ENCODE measurements at regions not wholly inside any gene's neighbourhood (a gene's known extent, or its start where the extent isn't known, plus 50 kb on each side); places are given as distances from the start of the nearest gene placed in this dataset.

DNA sequence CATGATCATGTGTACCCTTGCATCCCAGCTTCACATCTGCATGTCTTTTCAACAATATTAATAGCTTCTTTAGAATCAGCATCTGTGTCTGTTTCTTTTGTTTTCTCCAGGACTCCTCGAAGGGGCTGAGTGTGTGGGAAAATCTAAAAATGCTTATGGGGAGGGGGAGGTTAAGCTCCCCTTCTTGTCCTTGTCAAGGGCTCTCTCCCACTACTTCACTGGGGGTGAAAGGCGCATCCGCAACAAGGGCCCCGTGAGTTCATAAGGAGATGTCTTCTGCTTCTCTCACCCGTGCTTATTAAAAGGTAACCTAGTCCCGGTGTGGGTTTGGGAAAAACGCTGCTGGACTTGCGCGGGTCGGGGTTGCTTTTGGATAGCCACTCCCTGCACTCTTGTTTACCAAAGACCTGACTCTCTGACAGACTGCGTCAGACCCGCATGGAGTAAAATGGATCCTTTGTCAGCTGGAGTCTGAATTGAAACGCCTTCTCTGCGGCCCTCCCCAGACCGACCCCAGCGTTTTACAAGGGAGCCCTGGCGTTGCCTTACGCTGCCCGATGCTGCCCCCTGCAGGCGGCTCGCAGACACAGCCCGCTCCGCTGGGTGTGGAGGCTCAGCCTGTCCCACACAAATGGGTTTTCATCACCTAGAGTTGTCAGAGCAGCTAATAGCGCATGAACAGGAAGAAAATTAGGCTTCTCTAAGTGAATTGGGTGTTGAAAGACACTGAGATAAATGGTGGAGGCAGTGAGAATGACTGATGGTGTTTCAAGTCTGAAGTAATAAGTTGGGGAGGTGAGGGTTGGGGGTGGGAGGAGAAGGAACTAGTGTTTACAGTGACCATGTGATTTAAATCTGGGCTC, 53.8 kb downstream of the IER5 start (continued):
- TF ChIP-seq ELF1 (CRISPR knock-in tag; IDR thresholded peaks at IDR 0.05), result peak; percentile 23; the same call in 1 of the 2 replicates
- TF ChIP-seq ZBTB20 (CRISPR knock-in tag; IDR thresholded peaks at IDR 0.05; ENCODE audit: borderline replicate concordance, low read depth), result no peak
- peak; percentile 48; the same call in 1 of the 2 replicates for TF ChIP-seq KAT7 (CRISPR knock-in tag; IDR thresholded peaks at IDR 0.05; ENCODE audit: borderline replicate concordance)
- TF ChIP-seq, protein P1, sequence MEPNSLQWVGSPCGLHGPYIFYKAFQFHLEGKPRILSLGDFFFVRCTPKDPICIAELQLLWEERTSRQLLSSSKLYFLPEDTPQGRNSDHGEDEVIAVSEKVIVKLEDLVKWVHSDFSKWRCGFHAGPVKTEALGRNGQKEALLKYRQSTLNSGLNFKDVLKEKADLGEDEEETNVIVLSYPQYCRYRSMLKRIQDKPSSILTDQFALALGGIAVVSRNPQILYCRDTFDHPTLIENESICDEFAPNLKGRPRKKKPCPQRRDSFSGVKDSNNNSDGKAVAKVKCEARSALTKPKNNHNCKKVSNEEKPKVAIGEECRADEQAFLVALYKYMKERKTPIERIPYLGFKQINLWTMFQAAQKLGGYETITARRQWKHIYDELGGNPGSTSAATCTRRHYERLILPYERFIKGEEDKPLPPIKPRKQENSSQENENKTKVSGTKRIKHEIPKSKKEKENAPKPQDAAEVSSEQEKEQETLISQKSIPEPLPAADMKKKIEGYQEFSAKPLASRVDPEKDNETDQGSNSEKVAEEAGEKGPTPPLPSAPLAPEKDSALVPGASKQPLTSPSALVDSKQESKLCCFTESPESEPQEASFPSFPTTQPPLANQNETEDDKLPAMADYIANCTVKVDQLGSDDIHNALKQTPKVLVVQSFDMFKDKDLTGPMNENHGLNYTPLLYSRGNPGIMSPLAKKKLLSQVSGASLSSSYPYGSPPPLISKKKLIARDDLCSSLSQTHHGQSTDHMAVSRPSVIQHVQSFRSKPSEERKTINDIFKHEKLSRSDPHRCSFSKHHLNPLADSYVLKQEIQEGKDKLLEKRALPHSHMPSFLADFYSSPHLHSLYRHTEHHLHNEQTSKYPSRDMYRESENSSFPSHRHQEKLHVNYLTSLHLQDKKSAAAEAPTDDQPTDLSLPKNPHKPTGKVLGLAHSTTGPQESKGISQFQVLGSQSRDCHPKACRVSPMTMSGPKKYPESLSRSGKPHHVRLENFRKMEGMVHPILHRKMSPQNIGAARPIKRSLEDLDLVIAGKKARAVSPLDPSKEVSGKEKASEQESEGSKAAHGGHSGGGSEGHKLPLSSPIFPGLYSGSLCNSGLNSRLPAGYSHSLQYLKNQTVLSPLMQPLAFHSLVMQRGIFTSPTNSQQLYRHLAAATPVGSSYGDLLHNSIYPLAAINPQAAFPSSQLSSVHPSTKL (CRISPR knock-in tag; IDR thresholded peaks at IDR 0.05), result peak; percentile 60
- TF ChIP-seq ZMYM2 (CRISPR knock-in tag; IDR thresholded peaks at IDR 0.05), result no peak
- peak; percentile 26; the same call in 1 of the 2 replicates for TF ChIP-seq KDM5B (CRISPR knock-in tag; IDR thresholded peaks at IDR 0.05; ENCODE audit: borderline replicate concordance)
- 0 out of 2 replicates have a peak, but pooled peaks have one; percentile 50 for TF ChIP-seq ZSCAN31 (CRISPR knock-in tag; IDR thresholded peaks at IDR 0.05; ENCODE audit: low read depth)
- TF ChIP-seq, protein P2, sequence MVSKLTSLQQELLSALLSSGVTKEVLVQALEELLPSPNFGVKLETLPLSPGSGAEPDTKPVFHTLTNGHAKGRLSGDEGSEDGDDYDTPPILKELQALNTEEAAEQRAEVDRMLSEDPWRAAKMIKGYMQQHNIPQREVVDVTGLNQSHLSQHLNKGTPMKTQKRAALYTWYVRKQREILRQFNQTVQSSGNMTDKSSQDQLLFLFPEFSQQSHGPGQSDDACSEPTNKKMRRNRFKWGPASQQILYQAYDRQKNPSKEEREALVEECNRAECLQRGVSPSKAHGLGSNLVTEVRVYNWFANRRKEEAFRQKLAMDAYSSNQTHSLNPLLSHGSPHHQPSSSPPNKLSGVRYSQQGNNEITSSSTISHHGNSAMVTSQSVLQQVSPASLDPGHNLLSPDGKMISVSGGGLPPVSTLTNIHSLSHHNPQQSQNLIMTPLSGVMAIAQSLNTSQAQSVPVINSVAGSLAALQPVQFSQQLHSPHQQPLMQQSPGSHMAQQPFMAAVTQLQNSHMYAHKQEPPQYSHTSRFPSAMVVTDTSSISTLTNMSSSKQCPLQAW (CRISPR knock-in tag; IDR thresholded peaks at IDR 0.05), result peak; percentile 80; the same call in 1 of the 2 replicates
- no peak for TF ChIP-seq ZNF766 (CRISPR knock-in tag; IDR thresholded peaks at IDR 0.05; ENCODE audit: borderline replicate concordance)
- 0 out of 2 replicates have a peak, but pooled peaks have one; percentile 19 for TF ChIP-seq PPARG (CRISPR knock-in tag; conservative IDR thresholded peaks at IDR 0.05)
- TF ChIP-seq MED13 (CRISPR knock-in tag; IDR thresholded peaks at IDR 0.05), result no peak
- TF ChIP-seq BHLHE40 (IDR thresholded peaks at IDR 0.05; ENCODE audit: low read length), result 0 out of 2 replicates have a peak, but pooled peaks have one; percentile 28
- no peak for TF ChIP-seq ZNF550 (CRISPR knock-in tag; IDR thresholded peaks at IDR 0.05; ENCODE audit: borderline replicate concordance)
- TF ChIP-seq TCF7L2 (IDR thresholded peaks at IDR 0.05; ENCODE audit: low read depth, low read length), result no peak
- peak; percentile 69 for TF ChIP-seq ZNF614 (CRISPR knock-in tag; IDR thresholded peaks at IDR 0.05; ENCODE audit: borderline replicate concordance)
- peak; percentile 39; the same call in 1 of the 2 replicates for TF ChIP-seq MIXL1 (CRISPR knock-in tag; IDR thresholded peaks at IDR 0.05)
- TF ChIP-seq RBFOX2 (IDR thresholded peaks at IDR 0.05; ENCODE audit: low read depth, low read length), result no peak
- TF ChIP-seq HDAC2 (CRISPR knock-in tag; IDR thresholded peaks at IDR 0.05), result peak; percentile 55; the same call in 1 of the 2 replicates
- peak; percentile 65 for TF ChIP-seq FOXO1 (CRISPR knock-in tag; IDR thresholded peaks at IDR 0.05)
- TF ChIP-seq CHCHD3 (CRISPR knock-in tag; IDR thresholded peaks at IDR 0.05), result no peak
- TF ChIP-seq ZNF225 (CRISPR knock-in tag; IDR thresholded peaks at IDR 0.05), result no peak
- TF ChIP-seq ZBTB7B (CRISPR knock-in tag; IDR thresholded peaks at IDR 0.05), result peak; percentile 75; the same call in 1 of the 2 replicates
- no peak for TF ChIP-seq TMF1 (CRISPR knock-in tag; IDR thresholded peaks at IDR 0.05; ENCODE audit: low read depth)
- TF ChIP-seq, protein P3, sequence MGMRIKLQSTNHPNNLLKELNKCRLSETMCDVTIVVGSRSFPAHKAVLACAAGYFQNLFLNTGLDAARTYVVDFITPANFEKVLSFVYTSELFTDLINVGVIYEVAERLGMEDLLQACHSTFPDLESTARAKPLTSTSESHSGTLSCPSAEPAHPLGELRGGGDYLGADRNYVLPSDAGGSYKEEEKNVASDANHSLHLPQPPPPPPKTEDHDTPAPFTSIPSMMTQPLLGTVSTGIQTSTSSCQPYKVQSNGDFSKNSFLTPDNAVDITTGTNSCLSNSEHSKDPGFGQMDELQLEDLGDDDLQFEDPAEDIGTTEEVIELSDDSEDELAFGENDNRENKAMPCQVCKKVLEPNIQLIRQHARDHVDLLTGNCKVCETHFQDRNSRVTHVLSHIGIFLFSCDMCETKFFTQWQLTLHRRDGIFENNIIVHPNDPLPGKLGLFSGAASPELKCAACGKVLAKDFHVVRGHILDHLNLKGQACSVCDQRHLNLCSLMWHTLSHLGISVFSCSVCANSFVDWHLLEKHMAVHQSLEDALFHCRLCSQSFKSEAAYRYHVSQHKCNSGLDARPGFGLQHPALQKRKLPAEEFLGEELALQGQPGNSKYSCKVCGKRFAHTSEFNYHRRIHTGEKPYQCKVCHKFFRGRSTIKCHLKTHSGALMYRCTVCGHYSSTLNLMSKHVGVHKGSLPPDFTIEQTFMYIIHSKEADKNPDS (CRISPR knock-in tag; IDR thresholded peaks at IDR 0.05), result no peak
